GM12874 (cell line): ENCODE measurements at regions not wholly inside any gene's neighbourhood (a gene's known extent, or its start where the extent isn't known, plus 50 kb on each side); places are given as distances from the start of the nearest gene placed in this dataset.
A peak's percentile ranks its signal among the peaks of the same experiment; 100 is the strongest.

Experiments
- TF ChIP-seq, protein P1 (sequence below): IDR thresholded peaks from 2 replicates; pipeline ENCODE4 v1.5.1; 2011; ENCODE audit warnings: low read depth, mild to moderate bottlenecking, control low read depth, low read length, moderate library complexity; ENCODE audit not compliant: insufficient read depth

GRCh38 chr2:237150186-237150585 lies 64.5 kb downstream of the COPS8 start:
- TF ChIP-seq, protein P1, sequence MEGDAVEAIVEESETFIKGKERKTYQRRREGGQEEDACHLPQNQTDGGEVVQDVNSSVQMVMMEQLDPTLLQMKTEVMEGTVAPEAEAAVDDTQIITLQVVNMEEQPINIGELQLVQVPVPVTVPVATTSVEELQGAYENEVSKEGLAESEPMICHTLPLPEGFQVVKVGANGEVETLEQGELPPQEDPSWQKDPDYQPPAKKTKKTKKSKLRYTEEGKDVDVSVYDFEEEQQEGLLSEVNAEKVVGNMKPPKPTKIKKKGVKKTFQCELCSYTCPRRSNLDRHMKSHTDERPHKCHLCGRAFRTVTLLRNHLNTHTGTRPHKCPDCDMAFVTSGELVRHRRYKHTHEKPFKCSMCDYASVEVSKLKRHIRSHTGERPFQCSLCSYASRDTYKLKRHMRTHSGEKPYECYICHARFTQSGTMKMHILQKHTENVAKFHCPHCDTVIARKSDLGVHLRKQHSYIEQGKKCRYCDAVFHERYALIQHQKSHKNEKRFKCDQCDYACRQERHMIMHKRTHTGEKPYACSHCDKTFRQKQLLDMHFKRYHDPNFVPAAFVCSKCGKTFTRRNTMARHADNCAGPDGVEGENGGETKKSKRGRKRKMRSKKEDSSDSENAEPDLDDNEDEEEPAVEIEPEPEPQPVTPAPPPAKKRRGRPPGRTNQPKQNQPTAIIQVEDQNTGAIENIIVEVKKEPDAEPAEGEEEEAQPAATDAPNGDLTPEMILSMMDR: no peak

GRCh38 chr2:237150831-237151375 lies 65.2 kb downstream of the COPS8 start:
- TF ChIP-seq, protein P1: no peak

- TF ChIP-seq, protein P1: no peak
These were observed 66.7 kb downstream of the COPS8 start for GRCh38 chr2:237152361-237152760.

DNA sequence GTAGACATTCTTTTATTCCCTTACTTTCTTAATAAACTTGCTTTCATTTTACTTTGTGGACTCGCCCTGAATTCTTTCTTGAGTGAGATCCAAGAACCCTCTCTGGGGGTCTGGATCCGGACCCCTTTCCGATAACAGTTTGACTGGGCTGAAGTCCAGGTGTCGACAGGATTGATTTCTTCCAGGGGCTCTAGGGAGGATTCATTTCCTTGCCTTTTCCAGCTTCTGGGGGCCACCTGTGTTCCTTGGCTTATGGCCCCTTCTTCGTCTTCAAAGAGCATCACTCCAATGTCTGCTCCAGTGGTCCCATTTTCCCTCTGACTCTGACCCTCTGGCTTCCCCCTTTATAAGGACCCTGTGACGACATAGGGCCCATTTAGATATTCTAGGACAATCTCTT lies 67.5 kb downstream of the COPS8 start:
- TF ChIP-seq, protein P1: no peak

DNA sequence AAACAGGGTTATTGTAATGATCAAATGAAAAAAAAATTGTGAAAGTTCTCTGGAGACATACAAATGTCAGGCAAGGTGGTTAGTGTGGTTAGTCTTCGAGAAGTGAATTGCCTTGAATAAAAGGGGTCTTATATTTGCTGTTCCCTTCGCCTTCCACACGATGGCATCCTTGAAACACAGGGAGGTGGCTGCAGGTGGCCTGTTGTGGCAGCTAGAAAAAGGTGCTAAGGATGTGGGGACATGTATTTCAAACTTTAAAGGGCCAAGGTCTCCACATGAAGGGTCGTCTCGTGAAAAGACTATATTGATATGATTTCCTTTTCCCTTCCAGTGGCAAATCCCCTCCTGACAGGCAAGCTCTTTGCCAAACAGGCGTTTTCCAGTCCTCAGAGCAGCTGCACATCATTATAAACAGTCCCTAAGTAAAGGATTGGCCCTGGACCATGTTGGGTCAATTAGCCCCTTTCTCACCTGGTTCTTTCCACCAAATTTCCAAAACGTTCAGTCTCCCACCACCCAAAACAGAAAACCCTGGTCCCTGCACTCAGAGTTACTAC lies 68.5 kb downstream of the COPS8 start:
- TF ChIP-seq, protein P1: peak; percentile 65

GRCh38 chr2:237154884-237155851 lies 69.5 kb downstream of the COPS8 start:
- TF ChIP-seq, protein P1: no peak
